HepG2 (cell line): ENCODE measurements at regions not wholly inside any gene's neighbourhood (a gene's known extent, or its start where the extent isn't known, plus 50 kb on each side); places are given as distances from the start of the nearest gene placed in this dataset.
A peak's percentile ranks its signal among the peaks of the same experiment; 100 is the strongest.

Source experiments
- HNF4A ChIP-seq: sonication (generic); formaldehyde crosslinking; IDR thresholded peaks from 2 replicates; pipeline ENCODE4 v1.4.0; 2020; ENCODE audit warnings: missing genetic modification reagents
- NCOR1 ChIP-seq: fragments of 200-600 bp; sonication (generic); IDR thresholded peaks from 2 replicates; pipeline ENCODE4 v1.7.0; 2017; ENCODE audit warnings: antibody characterized with exemption, low read length, borderline replicate concordance
- RBFOX2 ChIP-seq: fragments of 200-400 bp; formaldehyde crosslinking; IDR thresholded peaks from 2 replicates; pipeline ENCODE4 v1.6.1; 2017; ENCODE audit warnings: low read depth, mild to moderate bottlenecking, low read length
- REXO4 ChIP-seq: sonication (generic); formaldehyde crosslinking; IDR thresholded peaks from 2 replicates; pipeline ENCODE4 v1.8.0; 2022; ENCODE audit warnings: missing genetic modification reagents, mild to moderate bottlenecking, borderline replicate concordance
- RFX3 ChIP-seq: IDR thresholded peaks from 2 replicates; pipeline ENCODE4 v1.6.1; 2016; ENCODE audit warnings: missing biosample characterization, missing genetic modification reagents
- RXRA ChIP-seq: sonication (generic); formaldehyde crosslinking; IDR thresholded peaks from 2 replicates; pipeline ENCODE4 v1.5.1; 2020; ENCODE audit warnings: missing genetic modification reagents
- SAP130 ChIP-seq: IDR thresholded peaks from 2 replicates; pipeline ENCODE4 v1.6.1; 2016; ENCODE audit warnings: low read depth
- SP4 ChIP-seq: sonication (generic); formaldehyde crosslinking; IDR thresholded peaks from 2 replicates; pipeline ENCODE4 v1.8.1; 2023; ENCODE audit warnings: mild to moderate bottlenecking, missing genetic modification reagents
- TCF12 ChIP-seq, 2 experiments: fragments of 450-650 bp in 1 of 2; sonication (generic) in 1 of 2; formaldehyde crosslinking in 1 of 2; IDR thresholded peaks; 2 replicates each; pipeline versions ENCODE4 v1.6.1 to v1.8.0; 2017 to 2022; ENCODE audit warnings: antibody characterized with exemption in 1 of 2, mild to moderate bottlenecking in 1 of 2, missing genetic modification reagents in 1 of 2, moderate library complexity in 1 of 2
- ZNF138 ChIP-seq: sonication (generic); formaldehyde crosslinking; IDR thresholded peaks from 2 replicates; pipeline ENCODE4 v1.5.0; 2020; ENCODE audit warnings: mild to moderate bottlenecking, low read depth, missing genetic modification reagents
- ZNF264 ChIP-seq: sonication (generic); formaldehyde crosslinking; IDR thresholded peaks from 2 replicates; pipeline ENCODE4 v1.4.0; 2020; ENCODE audit warnings: missing genetic modification reagents
- TF ChIP-seq, protein P1 (sequence below): sonication (generic); formaldehyde crosslinking; IDR thresholded peaks from 2 replicates; pipeline ENCODE4 v1.4.0; 2020; ENCODE audit warnings: missing genetic modification reagents
- TF ChIP-seq, protein P2 (sequence below): sonication (generic); formaldehyde crosslinking; IDR thresholded peaks from 2 replicates; pipeline ENCODE4 v1.4.0; 2020; ENCODE audit warnings: missing genetic modification reagents
- TF ChIP-seq, protein P3 (sequence below): IDR thresholded peaks from 2 replicates; pipeline ENCODE4 v1.6.1; 2016; ENCODE audit warnings: low read depth, missing genetic modification reagents, missing compliant biosample characterization

DNA sequence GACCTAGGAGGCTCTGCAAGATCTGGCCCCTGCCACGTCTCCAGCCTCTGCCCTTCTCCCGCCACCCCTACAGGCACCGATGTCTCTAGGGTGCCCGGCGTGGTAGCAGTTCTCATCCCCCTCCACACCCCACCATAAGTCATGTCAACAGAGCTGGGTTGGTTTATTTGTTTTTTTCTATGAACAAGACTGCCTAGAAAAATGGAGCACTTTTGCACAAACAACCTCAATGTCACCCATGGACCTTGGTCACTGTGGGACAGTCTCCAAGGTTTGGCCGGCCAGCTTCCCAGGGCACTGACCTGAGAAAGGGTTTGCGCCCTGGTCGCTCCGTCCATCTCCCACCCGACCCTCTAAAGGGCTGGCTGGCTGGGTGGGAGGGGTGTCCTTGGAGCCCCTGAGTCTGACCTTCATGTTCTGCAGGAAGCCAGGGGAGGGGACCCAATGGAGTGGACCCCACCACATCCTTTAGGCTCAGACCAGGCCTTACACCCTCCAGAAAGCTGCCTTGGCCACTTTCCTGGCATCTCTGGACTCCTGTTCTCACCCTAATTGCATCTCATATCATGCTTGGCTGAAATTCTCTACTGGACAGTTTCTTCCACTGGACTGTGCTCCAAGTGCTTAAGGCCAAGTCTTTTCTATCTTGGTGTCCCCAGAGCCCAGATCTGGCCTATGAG, 104.8 kb upstream of the PTPN1 start (continued):
- TF ChIP-seq, protein P1, sequence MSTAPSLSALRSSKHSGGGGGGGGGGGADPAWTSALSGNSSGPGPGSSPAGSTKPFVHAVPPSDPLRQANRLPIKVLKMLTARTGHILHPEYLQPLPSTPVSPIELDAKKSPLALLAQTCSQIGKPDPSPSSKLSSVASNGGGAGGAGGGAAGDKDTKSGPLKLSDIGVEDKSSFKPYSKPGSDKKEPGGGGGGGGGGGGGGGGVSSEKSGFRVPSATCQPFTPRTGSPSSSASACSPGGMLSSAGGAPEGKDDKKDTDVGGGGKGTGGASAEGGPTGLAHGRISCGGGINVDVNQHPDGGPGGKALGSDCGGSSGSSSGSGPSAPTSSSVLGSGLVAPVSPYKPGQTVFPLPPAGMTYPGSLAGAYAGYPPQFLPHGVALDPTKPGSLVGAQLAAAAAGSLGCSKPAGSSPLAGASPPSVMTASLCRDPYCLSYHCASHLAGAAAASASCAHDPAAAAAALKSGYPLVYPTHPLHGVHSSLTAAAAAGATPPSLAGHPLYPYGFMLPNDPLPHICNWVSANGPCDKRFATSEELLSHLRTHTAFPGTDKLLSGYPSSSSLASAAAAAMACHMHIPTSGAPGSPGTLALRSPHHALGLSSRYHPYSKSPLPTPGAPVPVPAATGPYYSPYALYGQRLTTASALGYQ (CRISPR knock-in tag), result peak; percentile 37; the same call in 1 of the 2 replicates
- TF ChIP-seq RFX3 (peak; percentile 4; the same call in 1 of the 2 replicates), RBFOX2 (peak; percentile 64), RXRA (CRISPR knock-in tag) (peak; percentile 11), NCOR1 (no peak; the same call in 1 of the 2 replicates), REXO4 (CRISPR knock-in tag) (no peak), ZNF264 (CRISPR knock-in tag) (peak; percentile 86; the same call in 1 of the 2 replicates), TCF12 (IDR thresholded peaks at IDR 0.05) (no peak), TCF12 (CRISPR knock-in tag; IDR thresholded peaks at IDR 0.05) (peak; percentile 52; the same call in 1 of the 2 replicates), SAP130 (CRISPR knock-in tag) (peak; percentile 22; the same call in 1 of the 2 replicates), ZNF138 (CRISPR knock-in tag) (0 out of 2 replicates have a peak, but pooled peaks have one; percentile 20), SP4 (CRISPR knock-in tag) (no peak), HNF4A (CRISPR knock-in tag) (peak; percentile 75)
- TF ChIP-seq, protein P2, sequence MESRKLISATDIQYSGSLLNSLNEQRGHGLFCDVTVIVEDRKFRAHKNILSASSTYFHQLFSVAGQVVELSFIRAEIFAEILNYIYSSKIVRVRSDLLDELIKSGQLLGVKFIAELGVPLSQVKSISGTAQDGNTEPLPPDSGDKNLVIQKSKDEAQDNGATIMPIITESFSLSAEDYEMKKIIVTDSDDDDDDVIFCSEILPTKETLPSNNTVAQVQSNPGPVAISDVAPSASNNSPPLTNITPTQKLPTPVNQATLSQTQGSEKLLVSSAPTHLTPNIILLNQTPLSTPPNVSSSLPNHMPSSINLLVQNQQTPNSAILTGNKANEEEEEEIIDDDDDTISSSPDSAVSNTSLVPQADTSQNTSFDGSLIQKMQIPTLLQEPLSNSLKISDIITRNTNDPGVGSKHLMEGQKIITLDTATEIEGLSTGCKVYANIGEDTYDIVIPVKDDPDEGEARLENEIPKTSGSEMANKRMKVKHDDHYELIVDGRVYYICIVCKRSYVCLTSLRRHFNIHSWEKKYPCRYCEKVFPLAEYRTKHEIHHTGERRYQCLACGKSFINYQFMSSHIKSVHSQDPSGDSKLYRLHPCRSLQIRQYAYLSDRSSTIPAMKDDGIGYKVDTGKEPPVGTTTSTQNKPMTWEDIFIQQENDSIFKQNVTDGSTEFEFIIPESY, result peak; percentile 8; the same call in 1 of the 2 replicates
- TF ChIP-seq, protein P3, sequence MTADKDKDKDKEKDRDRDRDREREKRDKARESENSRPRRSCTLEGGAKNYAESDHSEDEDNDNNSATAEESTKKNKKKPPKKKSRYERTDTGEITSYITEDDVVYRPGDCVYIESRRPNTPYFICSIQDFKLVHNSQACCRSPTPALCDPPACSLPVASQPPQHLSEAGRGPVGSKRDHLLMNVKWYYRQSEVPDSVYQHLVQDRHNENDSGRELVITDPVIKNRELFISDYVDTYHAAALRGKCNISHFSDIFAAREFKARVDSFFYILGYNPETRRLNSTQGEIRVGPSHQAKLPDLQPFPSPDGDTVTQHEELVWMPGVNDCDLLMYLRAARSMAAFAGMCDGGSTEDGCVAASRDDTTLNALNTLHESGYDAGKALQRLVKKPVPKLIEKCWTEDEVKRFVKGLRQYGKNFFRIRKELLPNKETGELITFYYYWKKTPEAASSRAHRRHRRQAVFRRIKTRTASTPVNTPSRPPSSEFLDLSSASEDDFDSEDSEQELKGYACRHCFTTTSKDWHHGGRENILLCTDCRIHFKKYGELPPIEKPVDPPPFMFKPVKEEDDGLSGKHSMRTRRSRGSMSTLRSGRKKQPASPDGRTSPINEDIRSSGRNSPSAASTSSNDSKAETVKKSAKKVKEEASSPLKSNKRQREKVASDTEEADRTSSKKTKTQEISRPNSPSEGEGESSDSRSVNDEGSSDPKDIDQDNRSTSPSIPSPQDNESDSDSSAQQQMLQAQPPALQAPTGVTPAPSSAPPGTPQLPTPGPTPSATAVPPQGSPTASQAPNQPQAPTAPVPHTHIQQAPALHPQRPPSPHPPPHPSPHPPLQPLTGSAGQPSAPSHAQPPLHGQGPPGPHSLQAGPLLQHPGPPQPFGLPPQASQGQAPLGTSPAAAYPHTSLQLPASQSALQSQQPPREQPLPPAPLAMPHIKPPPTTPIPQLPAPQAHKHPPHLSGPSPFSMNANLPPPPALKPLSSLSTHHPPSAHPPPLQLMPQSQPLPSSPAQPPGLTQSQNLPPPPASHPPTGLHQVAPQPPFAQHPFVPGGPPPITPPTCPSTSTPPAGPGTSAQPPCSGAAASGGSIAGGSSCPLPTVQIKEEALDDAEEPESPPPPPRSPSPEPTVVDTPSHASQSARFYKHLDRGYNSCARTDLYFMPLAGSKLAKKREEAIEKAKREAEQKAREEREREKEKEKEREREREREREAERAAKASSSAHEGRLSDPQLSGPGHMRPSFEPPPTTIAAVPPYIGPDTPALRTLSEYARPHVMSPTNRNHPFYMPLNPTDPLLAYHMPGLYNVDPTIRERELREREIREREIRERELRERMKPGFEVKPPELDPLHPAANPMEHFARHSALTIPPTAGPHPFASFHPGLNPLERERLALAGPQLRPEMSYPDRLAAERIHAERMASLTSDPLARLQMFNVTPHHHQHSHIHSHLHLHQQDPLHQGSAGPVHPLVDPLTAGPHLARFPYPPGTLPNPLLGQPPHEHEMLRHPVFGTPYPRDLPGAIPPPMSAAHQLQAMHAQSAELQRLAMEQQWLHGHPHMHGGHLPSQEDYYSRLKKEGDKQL (CRISPR knock-in tag), result peak; percentile 19; the same call in 1 of the 2 replicates
